Testis (tissue), 2 donors: ENCODE measurements at regions not wholly inside any gene's neighbourhood (a gene's known extent, or its start where the extent isn't known, plus 50 kb on each side); places are given as distances from the start of the nearest gene placed in this dataset.

ENCODE experiments used
- DNase-seq: peaks from one replicate; pipeline ENCODE4 v3.0.0-alpha.2; 2019
- H3K27ac ChIP-seq, 2 donors: fragments of 200-600 bp; sonication (generic); one replicate each; pipeline ENCODE4 v1.5.1; 2019
- H3K27me3 ChIP-seq: fragments of 200-600 bp; sonication (generic); one replicate; pipeline ENCODE4 v1.5.1; 2019
- H3K36me3 ChIP-seq: fragments of 200-600 bp; sonication (generic); one replicate; pipeline ENCODE4 v1.5.1; 2017; ENCODE audit warnings: low read depth; ENCODE audit errors: missing control alignments
- H3K4me1 ChIP-seq: fragments of 200-600 bp; sonication (generic); one replicate; pipeline ENCODE4 v1.5.1; 2019
- H3K4me3 ChIP-seq, 2 donors: fragments of 200-600 bp; sonication (generic); one replicate each; pipeline ENCODE4 v1.5.1; 2017 to 2019
- H3K9me3 ChIP-seq: fragments of 200-600 bp; sonication (generic); one replicate; pipeline ENCODE4 v1.5.1; 2017
- POLR2A ChIP-seq: fragments of 450-650 bp; IDR thresholded peaks from one replicate; pipeline ENCODE4 v1.6.1; 2017; ENCODE audit warnings: antibody characterized with exemption, mild to moderate bottlenecking, moderate library complexity
- WGBS, 2 donors: methylation state at CpG; one replicate each; pipeline ENCODE4 v1.1.5; 2018; 5-methylcytosine and 5-hydroxymethylcytosine counted together
- intact Hi-C: fragments of 100-400 bp; cut with DNase I; formaldehyde crosslinking; loops from one replicate; pipeline ENCODE4 v1.15.1; 2023; ENCODE audit warnings: low total_unique reads
- TF ChIP-seq, protein P1 (sequence below), 3 experiments: fragments of 450-650 bp in 2 of 3; fragments of 200-600 bp in 1 of 3; sonication (generic) in 1 of 3; IDR thresholded peaks; one replicate each; pipeline ENCODE4 v1.5.1; 2016 to 2019; ENCODE audit warnings: antibody characterized with exemption in 3 of 3, mild to moderate bottlenecking in 2 of 3, moderate library complexity in 1 of 3

- H3K27me3 ChIP-seq, result no peaks in the 10 kb centered on the region
- no peak overlapping the region for H3K27ac ChIP-seq
- 82 to 86% methylated on average over 3 of the region's 3 CpGs for WGBS, 2 donors
- intact Hi-C loops, result no loop called here
- H3K9me3 ChIP-seq, result no peaks in the 10 kb centered on the region
- H3K4me3 ChIP-seq, result no peak overlapping the region
- TF ChIP-seq, protein P1, sequence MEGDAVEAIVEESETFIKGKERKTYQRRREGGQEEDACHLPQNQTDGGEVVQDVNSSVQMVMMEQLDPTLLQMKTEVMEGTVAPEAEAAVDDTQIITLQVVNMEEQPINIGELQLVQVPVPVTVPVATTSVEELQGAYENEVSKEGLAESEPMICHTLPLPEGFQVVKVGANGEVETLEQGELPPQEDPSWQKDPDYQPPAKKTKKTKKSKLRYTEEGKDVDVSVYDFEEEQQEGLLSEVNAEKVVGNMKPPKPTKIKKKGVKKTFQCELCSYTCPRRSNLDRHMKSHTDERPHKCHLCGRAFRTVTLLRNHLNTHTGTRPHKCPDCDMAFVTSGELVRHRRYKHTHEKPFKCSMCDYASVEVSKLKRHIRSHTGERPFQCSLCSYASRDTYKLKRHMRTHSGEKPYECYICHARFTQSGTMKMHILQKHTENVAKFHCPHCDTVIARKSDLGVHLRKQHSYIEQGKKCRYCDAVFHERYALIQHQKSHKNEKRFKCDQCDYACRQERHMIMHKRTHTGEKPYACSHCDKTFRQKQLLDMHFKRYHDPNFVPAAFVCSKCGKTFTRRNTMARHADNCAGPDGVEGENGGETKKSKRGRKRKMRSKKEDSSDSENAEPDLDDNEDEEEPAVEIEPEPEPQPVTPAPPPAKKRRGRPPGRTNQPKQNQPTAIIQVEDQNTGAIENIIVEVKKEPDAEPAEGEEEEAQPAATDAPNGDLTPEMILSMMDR (IDR thresholded peaks at IDR 0.05), result no peak
- TF ChIP-seq POLR2A, result no peak
- H3K36me3 ChIP-seq, result no peaks in the 10 kb centered on the region
- no peaks in the 10 kb centered on the region for H3K4me1 ChIP-seq
- DNase-seq, result no peak
Measured at GRCh38 chr6:6524951-6525350, 63.6 kb upstream of the LY86 start.

GRCh38 chr6:6525933-6526332 is 62.6 kb upstream of the LY86 start:
- no peak for TF ChIP-seq POLR2A
- TF ChIP-seq, protein P1 (IDR thresholded peaks at IDR 0.05), result no peak
- no peaks in the 10 kb centered on the region for H3K4me1 ChIP-seq
- no peaks in the 10 kb centered on the region for H3K27me3 ChIP-seq
- intact Hi-C loops, result no loop called here
- no peak for DNase-seq
- no peaks in the 10 kb centered on the region for H3K9me3 ChIP-seq
- H3K27ac ChIP-seq, result no peak overlapping the region
- no peaks in the 10 kb centered on the region for H3K36me3 ChIP-seq
- 97% methylated on average over 2 of the region's 2 CpGs for WGBS, 2 donors
- no peak overlapping the region for H3K4me3 ChIP-seq

DNA sequence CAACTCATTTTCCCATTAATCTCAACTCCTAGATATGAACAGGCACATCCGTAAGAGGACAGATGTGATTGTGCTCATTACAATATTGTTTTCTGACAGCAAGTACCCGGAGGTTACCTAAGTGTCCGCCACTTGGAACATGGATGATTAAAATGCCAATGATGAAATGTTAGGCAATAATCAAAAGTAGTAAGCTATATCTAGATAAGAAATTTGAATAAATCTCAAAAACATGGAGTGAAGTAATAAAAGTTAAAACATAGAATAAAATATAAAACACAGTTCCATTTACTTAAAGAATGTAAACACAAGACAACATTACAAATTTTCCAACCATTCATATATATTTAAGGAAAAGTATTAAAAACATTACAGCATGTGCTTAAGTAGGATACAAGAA is 59.2 kb upstream of the LY86 start:
- no peak for DNase-seq
- no peaks in the 10 kb centered on the region for H3K9me3 ChIP-seq
- no peak overlapping the region for H3K27ac ChIP-seq
- no peaks in the 10 kb centered on the region for H3K27me3 ChIP-seq
- no peaks in the 10 kb centered on the region for H3K36me3 ChIP-seq
- H3K4me3 ChIP-seq, result no peak overlapping the region
- WGBS, 2 donors, result 88 to 90% methylated on average over 3 of the region's 3 CpGs
- no peaks in the 10 kb centered on the region for H3K4me1 ChIP-seq
- no peak for TF ChIP-seq POLR2A
- TF ChIP-seq, protein P1 (IDR thresholded peaks at IDR 0.05), result no peak
- intact Hi-C loops, result no loop called here

DNA sequence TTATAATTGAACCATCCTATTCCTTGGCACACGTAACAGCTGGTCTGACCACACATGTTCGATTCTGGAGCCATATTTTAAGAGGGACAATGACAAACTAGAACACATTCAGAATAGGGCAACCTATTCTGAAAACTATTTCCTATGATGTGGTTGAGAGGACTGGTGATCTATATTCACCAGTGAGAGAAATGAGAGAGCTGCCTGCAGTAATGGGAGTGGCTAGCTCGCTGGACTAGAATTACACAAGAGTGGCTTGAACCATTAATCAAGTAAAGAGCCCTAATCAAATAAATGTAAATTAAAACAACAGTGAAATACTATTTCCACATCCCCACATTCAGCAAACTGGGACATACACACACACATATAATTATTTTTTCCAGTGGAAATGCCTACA is 55.3 kb upstream of the LY86 start:
- no peak for DNase-seq
- H3K9me3 ChIP-seq, result no peaks in the 10 kb centered on the region
- 63 to 66% methylated on average over 3 of the region's 3 CpGs for WGBS, 2 donors
- no peaks in the 10 kb centered on the region for H3K36me3 ChIP-seq
- TF ChIP-seq, protein P1 (IDR thresholded peaks at IDR 0.05), result no peak
- no peak for TF ChIP-seq POLR2A
- H3K4me1 ChIP-seq, result no peaks in the 10 kb centered on the region
- H3K27me3 ChIP-seq, result no peaks in the 10 kb centered on the region
- H3K4me3 ChIP-seq, result no peak overlapping the region
- intact Hi-C loops, result no loop called here
- no peak overlapping the region for H3K27ac ChIP-seq

GRCh38 chr6:6534399-6534798 is 54.1 kb upstream of the LY86 start:
- 71 to 81% methylated on average over 16 of the region's 16 CpGs for WGBS, 2 donors
- H3K9me3 ChIP-seq, result no peaks in the 10 kb centered on the region
- no peak overlapping the region for H3K27ac ChIP-seq
- no peak overlapping the region for H3K4me3 ChIP-seq
- DNase-seq, result peak; percentile 14
- TF ChIP-seq, protein P1 (IDR thresholded peaks at IDR 0.05), result no peak
- no peak for TF ChIP-seq POLR2A
- H3K27me3 ChIP-seq, result no peaks in the 10 kb centered on the region
- no peaks in the 10 kb centered on the region for H3K36me3 ChIP-seq
- intact Hi-C loops, result no loop called here
- no peaks in the 10 kb centered on the region for H3K4me1 ChIP-seq
